CD4-positive, alpha-beta T cell treated with Interleukin-6 for 4 hours (primary cell): ENCODE measurements at regions not wholly inside any gene's neighbourhood (a gene's known extent, or its start where the extent isn't known, plus 50 kb on each side); places are given as distances from the start of the nearest gene placed in this dataset.
"Not testable (repeated sequence)": the region's sequence is repeated elsewhere in the genome, so short reads cannot be mapped to it uniquely, and the experiment has no call there.

Source experiments
- DNase-seq: peaks from one replicate; pipeline ENCODE4 v3.0.0-alpha.2; 2020; ENCODE audit warnings: mixed read lengths

DNA sequence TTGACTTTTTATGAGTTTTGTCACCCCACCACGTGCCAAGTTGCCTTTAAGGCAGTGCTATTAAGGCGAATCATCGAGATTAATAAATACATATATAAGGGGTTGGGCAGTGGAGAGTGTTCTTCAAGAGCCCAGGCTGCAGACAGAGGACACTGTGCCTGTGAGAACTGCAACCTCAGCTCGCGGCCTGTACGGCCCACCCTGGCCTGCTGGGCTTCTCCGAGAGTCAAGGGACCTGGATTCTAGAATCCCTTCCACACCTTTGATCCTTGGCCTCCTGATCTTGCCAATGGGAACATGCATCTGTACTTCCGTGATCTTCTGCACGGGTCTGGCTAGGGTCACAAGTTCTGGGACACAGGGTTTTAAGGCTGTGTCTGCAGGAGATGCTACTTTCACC lies 54.5 kb downstream of the IRX5 start:
- DNase-seq: no peak

DNA sequence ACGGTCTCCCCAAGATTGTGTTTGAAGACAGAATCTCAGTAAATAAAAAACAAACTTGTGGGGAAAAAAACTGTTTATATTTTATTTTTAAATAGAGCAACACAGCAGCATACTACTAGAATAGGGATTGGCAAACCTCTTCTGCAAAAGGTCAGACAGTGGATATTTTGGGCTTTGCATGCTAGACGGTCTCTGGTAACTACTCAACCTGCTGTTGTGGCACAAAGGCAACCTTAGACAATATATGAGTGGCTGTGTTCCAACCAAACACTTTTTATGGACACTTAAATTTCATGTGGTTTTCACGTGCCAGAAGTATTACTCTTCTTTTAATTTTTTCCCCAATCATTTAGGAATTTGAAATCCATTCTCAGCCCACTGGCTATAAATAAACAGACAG lies 55.0 kb downstream of the IRX5 start:
- no peak for DNase-seq

DNA sequence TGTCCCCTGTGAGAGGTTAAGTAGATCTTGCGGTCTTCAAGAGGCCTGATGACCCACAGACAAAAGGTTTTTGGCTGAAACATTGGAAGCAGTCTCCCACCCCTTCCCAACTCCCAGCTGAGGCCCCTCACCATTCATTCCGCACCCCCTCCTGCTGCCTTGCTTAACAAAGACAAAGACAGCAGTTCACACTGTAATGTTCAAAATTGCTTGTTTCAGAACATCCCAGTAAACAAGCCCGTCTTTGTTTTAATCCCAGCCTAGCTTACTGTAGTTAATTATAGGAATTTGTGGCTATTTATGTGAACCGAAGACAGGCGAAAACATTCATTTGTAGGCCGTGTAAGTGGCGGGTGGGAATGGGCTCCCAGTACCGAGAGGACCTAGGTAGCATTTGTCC lies 55.7 kb downstream of the IRX5 start:
- DNase-seq: no peak

DNA sequence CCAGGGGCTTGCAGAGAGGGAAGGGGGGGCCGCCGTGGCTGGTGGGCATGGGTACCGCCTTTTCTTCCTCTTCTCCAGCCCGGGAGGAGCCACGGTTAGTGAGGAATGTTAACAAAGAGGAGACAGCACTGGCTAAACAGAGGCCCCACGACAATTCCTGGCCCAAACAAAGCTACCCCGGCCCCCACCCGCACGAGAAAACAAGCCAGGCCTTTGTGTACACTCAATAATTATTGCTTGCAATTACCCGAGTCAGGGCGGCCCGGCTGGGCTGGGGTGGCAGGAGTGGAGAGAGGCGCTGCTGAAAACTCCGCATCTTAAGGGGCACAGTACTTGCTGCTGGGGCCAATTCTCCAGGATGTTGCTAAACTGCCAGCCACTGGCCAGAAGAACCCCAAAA lies 56.4 kb downstream of the IRX5 start:
- no peak for DNase-seq

DNA sequence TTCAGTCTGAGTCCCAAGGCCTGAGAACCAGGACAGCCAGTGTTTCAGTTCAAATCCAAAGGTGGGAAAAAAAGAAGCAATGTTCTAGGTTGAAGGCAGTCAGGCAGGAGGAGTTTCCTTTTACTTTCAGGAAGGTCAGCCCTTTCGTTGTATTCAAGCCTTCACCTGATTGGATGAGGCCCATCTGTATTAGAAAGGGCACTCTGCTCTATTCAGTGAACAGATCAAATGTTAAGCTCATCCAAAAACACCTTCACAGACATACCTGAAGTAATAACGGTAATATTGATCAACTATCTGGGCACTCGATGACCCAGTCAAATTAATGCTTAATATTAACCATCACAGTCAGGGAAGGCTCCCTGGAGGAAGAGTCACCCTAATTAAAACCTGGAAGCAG lies 60.9 kb downstream of the IRX5 start:
- no peak for DNase-seq

DNA sequence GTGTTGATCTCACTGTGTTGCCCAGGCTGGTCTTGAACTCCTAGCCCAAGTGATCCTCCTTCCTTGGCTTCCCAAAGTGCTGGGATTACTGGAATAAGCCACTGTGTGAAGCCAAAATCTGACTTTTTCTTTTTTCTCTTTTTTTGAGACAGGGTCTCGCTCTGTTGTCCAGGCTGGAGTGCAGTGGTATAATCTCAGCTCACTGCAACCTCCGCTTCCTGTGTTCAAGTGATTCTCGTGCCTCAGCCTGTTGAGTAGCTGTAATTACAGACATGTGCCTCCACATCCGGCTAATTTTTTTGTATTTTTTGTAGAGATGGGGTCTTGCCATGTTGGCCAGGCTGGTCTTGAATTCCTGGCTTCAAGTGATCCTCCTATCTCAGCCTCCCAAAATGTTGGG lies 61.3 kb downstream of the IRX5 start:
- not testable (repeated sequence) for DNase-seq

DNA sequence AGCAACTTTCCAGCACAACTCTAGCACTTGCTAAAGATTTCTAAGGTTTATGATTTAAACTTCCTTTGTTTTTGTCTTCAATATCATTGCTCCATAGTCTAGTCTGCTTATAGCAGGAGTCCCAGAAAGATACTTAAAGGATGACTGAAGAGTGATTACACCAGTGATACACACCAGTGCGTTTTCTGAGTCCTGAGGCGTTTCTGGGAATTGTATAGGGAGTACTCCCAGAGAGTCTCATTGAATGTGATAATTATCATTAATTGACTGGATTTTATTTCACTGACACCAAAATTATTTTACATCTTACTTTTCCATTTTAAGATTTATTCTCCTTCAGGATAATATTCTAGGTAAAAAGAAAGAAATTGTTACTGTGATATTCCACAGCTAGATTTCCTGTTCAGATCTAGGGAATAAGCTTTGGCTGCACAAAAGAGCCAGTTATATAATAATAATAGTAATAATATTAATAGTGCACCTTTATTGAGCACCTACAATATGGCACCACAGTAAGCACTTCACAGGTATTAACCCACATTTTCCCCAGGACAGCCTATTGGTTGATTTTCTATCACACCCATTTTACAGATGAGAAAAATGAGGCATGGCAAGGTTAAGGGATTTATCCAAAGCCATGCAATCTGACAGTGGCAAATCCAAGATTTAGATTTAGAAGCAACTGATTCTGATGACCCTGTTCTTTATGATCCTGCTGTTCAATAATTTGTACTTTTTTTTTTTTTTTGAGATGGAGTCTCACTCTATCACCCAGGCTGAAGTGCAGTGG lies 62.6 kb downstream of the IRX5 start:
- no peak for DNase-seq

DNA sequence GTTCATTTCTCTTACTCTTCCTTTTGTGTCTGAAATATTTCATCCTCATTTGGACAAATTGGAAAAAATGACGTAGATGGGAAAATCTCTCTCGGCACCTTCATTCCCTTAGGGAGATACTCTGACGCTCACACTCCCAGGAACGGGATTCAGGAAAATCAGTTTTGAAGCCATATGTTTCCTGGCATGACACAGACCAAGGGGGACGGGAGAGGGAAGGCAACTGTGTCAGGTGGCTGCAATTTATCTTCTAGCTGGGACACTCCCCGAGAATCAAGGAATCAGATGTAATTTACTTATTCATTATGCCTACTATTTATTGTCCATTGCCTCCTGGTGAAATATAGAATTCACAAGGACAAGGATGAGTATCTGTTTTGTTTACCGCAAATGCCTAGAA lies 65.5 kb downstream of the IRX5 start:
- no peak for DNase-seq

DNA sequence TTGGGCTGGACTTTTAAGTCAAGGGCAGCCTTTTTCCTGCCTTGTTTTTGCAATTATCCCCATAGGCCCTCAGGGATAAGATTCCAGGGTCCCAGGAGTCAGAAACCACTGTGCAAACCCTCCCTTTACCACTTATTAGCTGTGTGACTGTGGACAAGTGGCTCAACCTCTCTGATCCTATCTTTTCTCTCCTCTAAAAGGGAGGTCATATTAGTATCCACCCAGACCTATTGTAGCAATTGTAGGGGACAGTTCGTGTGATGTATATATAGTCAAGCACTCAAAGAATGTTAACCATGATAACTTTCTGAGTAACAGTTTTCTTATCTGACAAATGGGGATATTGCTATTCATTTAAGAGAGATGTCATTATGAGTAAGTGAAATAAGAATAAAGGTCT lies 68.2 kb downstream of the IRX5 start:
- DNase-seq: no peak

DNA sequence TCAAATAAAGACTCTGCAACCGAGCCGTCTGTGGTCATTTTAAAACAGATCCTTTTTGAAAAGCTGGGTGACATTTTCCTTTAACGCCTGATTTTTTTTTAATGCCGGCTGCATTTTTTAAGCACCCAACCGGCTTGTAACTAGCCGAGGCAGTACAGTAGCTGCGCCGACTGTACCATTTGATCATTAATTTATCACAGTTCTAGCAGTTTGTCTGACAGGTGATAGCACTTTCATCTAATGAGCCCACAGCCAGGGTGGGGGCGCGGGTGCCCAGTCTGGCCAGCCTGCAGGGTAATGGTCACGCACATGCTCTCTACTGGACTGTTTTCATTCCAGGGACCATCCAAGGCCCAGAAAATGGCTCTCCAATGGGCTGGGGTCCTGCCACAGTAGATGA lies 68.8 kb downstream of the IRX5 start:
- DNase-seq: no peak

DNA sequence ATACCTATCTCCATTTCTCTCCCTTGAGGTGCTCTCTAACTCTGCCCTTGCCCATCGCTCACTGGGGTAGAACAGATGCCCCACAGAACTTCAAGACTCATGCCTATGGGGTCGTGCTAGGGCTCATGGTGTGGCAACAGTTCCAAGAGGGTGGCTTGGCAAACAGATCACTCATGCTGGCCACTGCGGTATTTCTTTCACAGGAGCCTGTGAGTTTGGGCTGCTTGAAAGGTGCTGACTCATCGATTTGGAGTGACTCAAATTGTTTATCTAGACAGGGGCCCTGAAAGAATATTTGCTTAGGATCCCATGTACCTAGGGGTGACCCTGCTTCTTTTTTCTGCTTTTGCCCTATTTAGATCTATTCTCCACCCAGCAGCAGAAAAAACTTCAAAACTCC lies 69.9 kb downstream of the IRX5 start:
- no peak for DNase-seq

DNA sequence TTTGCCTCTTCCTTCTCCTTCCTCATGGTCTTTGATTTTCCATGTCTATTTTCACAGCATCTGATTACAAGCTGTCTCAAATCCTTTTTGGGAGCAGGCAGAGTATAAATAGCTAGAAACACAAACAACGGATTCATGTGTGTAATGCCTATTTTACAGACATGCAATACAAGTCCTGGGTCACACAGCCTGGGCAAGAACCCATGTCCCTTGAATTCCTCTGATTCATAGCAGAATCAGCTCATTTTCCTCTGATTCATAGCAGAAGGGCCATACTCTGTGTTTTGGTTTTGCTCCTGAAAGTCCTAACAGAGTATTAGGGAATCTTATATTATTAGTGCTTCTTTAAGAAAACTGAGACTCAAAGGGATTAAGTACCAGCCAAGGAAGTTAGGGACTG lies 71.3 kb downstream of the IRX5 start:
- no peak for DNase-seq

DNA sequence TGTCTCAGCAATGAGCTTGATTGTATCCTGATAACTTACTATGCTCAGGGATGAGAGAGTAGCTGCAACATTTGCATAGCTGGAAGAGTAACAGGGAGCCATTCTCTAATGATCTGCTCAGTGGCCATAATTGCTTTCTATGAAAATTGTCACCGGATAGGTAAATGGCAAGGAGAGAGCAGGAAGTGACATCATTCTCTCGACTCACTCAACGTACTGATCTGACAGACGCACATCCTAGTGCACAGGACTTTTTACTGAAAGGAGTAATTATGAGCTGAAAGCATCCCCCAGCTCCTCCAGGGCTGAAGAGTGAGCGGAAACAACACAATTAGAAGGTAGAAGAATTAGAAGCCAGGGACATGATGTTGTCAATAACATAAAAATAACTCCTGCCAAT lies 71.8 kb downstream of the IRX5 start:
- DNase-seq: no peak

DNA sequence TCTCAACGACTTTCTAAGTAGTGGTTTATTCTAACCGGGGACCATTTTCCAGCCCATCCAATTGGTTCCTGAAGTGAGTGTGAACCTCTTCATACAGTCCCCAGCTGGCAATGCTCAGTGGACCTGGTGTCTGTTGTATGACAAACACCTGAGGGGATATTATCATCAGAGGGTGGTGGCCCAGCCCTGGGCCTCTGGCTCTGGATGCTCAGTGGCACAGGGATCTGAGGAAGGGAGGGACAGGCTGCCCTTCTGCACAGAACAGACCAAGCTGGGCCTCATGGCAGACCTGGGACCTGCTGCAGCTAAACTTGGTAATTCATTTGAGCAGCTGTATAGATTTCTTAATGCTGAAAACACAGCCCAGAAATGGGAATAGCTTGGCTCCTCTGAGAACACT lies 72.6 kb downstream of the IRX5 start:
- no peak for DNase-seq

DNA sequence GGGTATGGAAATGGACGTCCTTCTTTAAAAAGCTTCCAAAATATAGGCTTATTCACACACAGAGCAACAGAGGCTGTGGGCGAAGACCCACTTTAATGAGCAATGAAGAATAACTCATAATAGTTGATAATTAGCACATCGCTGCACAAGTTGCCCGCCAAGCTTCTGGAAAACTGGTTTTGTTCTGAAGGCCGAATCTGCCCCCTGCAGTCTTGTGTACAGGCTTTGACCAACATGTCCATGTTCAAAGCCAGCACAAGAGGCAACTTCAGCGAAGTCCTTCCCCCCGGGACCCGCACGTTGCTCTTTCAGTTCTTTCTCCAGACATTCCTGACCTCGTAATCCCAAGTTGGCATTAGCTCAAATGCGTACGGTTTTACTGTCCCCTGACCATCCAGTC lies 73.3 kb downstream of the IRX5 start:
- DNase-seq: no peak

DNA sequence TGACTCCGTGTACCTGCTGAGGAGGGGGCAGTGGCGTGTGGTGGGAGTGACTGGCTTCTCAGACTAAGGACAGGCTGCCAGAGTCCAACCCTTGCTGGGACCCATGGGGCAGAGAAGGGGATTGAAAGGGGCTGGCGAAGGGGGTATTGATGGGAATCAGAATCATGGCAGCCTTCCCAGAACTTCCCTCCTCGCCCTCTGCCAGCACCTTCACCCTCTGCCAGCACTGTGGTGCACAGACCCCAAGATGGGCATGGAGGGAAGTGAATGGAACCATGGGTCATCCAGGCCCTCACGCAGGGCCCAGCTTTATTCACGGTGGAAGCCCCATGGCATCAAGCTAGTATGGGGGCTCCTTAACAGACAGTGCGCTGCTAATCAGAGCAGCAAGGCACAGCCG lies 76.8 kb downstream of the IRX5 start:
- DNase-seq: no peak

DNA sequence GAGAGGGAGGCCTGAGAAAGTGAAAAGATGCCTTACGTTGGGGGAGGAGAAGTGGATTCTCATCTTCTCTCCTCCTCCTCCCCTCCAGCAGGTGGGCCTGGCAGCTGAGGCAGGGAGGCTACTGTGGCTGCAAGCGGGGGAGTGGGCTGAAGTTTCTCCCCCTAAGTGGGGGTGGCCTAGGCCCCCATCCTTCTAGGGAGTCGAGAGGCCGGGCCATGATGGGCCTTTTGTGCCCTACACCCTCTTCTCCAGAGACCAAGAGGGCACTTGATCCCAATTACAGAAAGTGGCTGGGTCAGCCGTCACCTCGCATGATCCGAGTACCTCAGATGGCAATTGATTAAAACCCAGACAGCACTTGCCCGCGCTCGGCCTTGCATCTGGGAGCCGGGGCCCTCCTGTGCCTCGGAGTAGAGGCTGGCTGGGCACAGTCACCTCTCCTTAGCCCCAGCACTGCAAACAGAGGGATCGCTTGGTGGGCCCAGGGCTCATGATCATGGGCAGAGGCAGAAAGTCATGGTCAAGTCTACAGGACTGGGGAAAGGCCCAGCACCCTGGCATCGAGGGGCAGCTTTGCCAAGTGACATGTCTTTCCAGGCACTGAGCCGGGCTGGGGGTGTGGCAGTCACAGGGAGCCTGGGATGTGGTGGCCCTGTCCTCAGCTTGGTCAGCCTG lies 78.3 kb downstream of the IRX5 start:
- no peak for DNase-seq

DNA sequence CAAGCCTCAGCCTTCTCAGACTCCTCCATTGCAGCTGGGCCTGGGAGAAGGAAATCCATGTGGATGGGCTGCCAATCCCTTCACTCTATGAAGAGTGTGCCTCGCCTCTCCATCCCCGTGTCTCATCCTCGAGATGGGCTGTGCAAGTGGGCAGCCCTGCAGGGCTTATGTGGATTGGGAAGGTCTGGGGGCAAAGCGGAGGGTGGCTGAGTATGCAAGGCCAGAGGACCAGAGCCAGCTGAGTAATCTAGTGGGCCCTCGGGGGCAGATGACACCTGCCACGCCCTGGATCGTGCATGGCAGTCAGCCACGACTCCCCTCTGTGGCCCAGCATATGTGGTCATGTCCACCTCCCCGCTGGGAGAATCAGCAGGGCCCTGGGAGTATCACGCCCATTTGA lies 78.9 kb downstream of the IRX5 start:
- no peak for DNase-seq

DNA sequence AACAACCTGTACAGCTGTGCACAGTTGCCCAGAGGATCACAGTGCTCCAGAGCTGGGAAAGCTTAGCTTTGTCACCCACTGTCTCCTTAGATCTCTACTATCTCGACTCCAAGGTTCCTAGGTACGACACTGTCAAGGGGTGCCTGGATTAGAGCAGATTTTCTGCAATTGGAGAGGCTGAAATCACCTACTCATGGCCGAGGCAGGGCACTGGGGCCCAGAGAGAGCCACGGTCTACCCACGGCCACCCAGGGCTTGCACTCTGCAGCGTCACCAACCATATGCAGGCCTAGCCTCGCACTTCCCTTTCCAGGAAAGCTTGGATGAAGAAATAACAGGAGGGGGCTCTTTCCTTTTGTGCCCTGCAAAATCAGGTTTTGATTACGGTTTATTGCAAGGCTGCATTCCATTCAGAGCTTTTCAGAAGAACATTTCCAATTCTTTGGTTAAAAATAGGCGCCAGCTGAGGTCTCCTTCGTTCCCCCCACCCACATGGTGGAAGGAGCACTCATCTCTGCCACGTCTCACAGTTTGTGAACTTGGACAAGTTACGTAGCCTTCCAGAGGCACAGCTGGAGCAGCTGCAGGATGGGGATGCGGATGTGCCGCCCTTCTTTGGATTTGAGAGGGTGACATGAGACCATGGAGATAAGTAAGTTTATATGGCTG lies 80.0 kb downstream of the IRX5 start:
- no peak for DNase-seq

DNA sequence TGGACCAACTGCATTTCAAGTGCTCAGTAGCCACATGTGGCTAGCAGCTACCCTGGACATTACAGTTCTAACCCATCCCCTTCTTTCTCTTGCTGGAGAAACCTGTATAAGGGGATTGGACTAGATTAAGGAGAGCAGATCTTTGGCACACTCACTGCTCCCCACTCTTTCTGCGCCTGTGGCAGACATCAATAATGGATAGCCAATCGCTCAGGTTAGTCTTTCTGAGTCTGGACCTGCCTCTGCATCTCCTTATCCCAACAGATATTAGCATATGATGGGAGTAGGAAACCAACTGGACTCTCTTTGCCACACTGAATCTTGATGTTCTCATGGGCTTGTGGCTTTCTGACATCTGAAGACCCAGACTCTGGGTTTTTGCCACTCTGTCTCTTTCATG lies 81.7 kb downstream of the IRX5 start:
- no peak for DNase-seq

DNA sequence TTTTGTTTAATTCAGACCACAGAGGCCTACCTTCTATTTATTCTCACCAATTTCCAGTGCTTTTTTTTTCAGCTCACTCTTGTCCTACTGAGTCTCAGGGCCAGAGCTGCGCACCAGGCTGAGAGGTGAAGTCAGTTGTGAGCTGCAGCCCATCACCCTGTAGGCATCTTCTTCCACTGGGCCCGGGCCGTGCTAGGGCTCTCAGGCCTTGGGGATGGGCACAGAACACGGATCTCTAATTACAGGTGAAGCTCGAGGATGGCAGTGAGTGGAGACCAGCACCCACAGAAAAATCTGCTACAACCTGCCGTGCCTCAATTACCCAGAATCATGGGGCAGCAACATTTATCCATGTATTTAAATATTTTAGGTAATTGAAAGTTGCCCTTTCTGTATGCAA lies 82.1 kb downstream of the IRX5 start:
- no peak for DNase-seq

DNA sequence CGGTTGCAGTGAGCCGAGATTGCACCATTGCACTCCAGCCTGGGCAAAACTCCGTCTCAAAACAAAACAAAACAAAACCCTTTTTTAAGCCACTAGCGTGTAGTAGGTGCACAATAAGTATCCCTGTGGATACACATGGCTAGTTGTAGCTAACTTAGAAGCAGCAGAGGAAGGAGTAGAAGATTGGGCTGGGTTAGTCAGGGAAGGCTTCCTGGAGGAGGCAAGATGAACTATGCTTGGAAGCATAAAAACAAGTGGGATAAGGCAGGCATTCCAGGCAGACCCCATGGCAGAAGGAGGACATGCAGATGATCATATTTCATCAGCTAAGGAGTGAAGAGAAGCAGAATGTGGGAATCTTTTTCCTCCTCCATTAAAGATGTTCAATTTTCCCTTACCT lies 83.4 kb downstream of the IRX5 start:
- no peak for DNase-seq

DNA sequence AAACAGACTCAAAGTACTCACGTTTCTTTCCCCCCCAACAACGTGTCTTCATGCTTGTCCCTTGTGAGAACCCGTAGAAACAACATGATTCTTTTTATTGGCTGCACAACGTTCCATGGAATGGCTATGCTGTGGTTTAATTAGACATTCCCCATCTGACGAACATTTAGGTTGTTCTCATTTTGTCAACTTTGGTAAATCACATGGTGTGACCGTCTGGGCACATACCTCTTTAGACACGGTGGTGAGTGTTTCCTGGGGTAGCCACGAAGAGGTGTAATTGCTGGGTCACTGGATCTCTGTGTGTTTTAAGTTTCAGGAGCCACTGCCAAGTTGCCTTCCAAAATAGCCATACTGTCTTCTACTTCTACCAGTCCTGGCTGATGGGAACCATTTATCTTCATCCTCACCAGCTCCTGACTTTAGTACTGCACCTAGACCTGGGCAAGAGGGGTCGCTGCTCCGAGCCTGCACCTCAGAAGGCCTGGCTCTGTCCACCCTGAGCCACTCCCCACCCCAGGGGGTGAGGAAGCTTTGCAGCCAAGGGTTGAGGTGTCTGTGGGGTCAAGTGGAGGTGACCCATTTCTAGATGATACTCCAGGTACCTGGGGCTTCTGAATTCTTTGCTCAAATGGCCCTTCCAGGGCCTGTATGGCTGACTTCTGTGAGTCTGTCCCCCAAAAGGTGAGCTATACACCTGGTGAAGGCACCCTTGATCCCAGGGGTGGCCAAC lies 84.7 kb downstream of the IRX5 start:
- no peak for DNase-seq

DNA sequence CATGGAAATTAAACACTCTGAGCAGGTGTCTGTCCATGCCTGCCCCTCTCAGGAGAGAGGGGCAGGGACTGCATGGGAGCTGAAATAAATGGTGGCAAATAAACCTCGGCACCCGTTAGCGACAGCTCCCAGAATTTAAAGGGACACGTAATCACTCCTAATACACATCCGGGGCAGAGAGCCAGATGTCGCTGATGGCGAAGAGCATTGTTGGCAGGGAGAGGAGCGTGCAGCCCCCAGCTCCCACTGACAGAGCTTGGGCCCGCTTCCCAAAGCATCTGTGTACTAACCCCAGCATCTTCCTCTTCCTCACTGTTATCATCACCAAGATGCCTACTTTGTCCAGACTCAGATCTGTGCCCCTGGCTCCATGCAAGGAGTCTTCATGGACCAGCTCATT lies 85.8 kb downstream of the IRX5 start:
- DNase-seq: no peak
